ENCODE measurements at regions not wholly inside any gene's neighbourhood (a gene's known extent, or its start where the extent isn't known, plus 50 kb on each side); places are given as distances from the start of the nearest gene placed in this dataset.

GRCh38 chr13:99620806-99621205, 119.5 kb downstream of the TM9SF2 start:
- no peak for TF ChIP-seq CTCF (conservative IDR thresholded peaks at IDR 0.05)
- TF ChIP-seq ZFX (IDR thresholded peaks at IDR 0.05): no peak

Data from C4-2B (cell line).